Progenitor cell of endocrine pancreas (in vitro differentiated cells): ENCODE measurements at regions not wholly inside any gene's neighbourhood (a gene's known extent, or its start where the extent isn't known, plus 50 kb on each side); places are given as distances from the start of the nearest gene placed in this dataset.

ENCODE experiments used
- DNase-seq: peaks from one replicate; pipeline ENCODE4 v3.0.0; 2021; ENCODE audit warnings: low spot score; ENCODE audit not compliant: unreplicated experiment
- H3K27ac Mint-ChIP-seq: 2 replicates; pipeline ENCODE4 v1.8.0; 2021; ENCODE audit warnings: mild to moderate bottlenecking, moderate library complexity, mixed read lengths
- H3K27me3 Mint-ChIP-seq: 2 replicates; pipeline ENCODE4 v1.8.0; 2021; ENCODE audit warnings: mixed read lengths
- H3K36me3 Mint-ChIP-seq: 2 replicates; pipeline ENCODE4 v1.8.0; 2022; ENCODE audit warnings: mixed read lengths; ENCODE audit not compliant: insufficient read depth
- H3K4me1 Mint-ChIP-seq: 2 replicates; pipeline ENCODE4 v1.8.0; 2021; ENCODE audit warnings: low read depth, mixed read lengths
- H3K4me3 Mint-ChIP-seq: 2 replicates; pipeline ENCODE4 v1.8.0; 2021; ENCODE audit warnings: low read depth, mild to moderate bottlenecking, moderate library complexity, mixed read lengths
- H3K9me3 Mint-ChIP-seq: 2 replicates; pipeline ENCODE4 v1.8.0; 2021; ENCODE audit warnings: low read depth, mixed read lengths
- CTCF ChIP-seq: fragments of 200-600 bp; sonication (generic); IDR thresholded peaks from one replicate; pipeline ENCODE4 v1.5.0; 2021; ENCODE audit warnings: antibody characterized with exemption, mild to moderate bottlenecking; ENCODE audit not compliant: unreplicated experiment

GRCh38 chr9:38133595-38133994 lies 64.6 kb upstream of the SHB start:
- DNase-seq, result no peak
- Mint-ChIP-seq H3K4me1 (peaks cover 20% of the 10 kb centered on the region), H3K36me3 (no peaks in the 10 kb centered on the region), H3K9me3 (peaks cover 3% of the 10 kb centered on the region), H3K27ac (no peak overlapping the region), H3K27me3 (peaks cover 12% of the 10 kb centered on the region), H3K4me3 (no peak overlapping the region)
- peak; percentile 22 for TF ChIP-seq CTCF

DNA sequence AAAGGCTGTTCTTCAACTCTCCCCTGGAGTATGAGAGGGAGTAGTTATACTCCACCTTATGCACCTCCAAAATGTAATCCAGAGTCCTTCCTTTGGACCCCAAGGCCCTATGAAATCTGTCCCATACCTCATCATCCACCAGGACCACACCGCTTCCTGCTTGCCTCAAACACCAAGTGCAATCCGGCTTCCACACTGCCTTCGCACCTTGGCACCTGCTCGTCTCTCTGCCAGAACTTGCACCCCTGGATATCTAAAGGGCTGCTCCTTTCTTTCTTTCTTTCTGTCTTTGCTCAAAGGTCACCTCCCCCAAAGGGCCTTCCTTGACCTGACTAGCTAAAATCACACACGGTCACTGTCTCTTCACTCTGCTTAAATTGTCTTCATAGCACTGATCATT lies 63.9 kb upstream of the SHB start:
- Mint-ChIP-seq H3K4me1 (peaks cover 20% of the 10 kb centered on the region), H3K27me3 (peaks cover 11% of the 10 kb centered on the region), H3K9me3 (peaks cover 3% of the 10 kb centered on the region), H3K4me3 (no peak overlapping the region), H3K27ac (no peak overlapping the region), H3K36me3 (no peaks in the 10 kb centered on the region)
- no peak for TF ChIP-seq CTCF
- no peak for DNase-seq

- DNase-seq, result no peak
- TF ChIP-seq CTCF, result no peak
- H3K36me3 Mint-ChIP-seq, result no peaks in the 10 kb centered on the region
- no peak overlapping the region for H3K27ac Mint-ChIP-seq
- peaks cover 4% of the 10 kb centered on the region for H3K27me3 Mint-ChIP-seq
- H3K4me3 Mint-ChIP-seq, result no peak overlapping the region
- H3K4me1 Mint-ChIP-seq, result peaks cover 19% of the 10 kb centered on the region
- peaks cover 3% of the 10 kb centered on the region for H3K9me3 Mint-ChIP-seq
These were observed 62.7 kb upstream of the SHB start for GRCh38 chr9:38131729-38132128.

GRCh38 chr9:38130724-38131123 lies 61.7 kb upstream of the SHB start:
- no peak for TF ChIP-seq CTCF

GRCh38 chr9:38129366-38129765 lies 60.3 kb upstream of the SHB start:
- H3K36me3 Mint-ChIP-seq, result no peaks in the 10 kb centered on the region
- no peak overlapping the region for H3K4me3 Mint-ChIP-seq
- no peak overlapping the region for H3K27ac Mint-ChIP-seq
- H3K27me3 Mint-ChIP-seq, result peaks cover 14% of the 10 kb centered on the region
- TF ChIP-seq CTCF, result no peak
- peaks cover 17% of the 10 kb centered on the region for H3K4me1 Mint-ChIP-seq
- DNase-seq, result no peak
- H3K9me3 Mint-ChIP-seq, result no peaks in the 10 kb centered on the region

More at GRCh38 chr9:38130724-38131123, 61.7 kb upstream of the SHB start:
- no peak for DNase-seq
- Mint-ChIP-seq H3K4me3 (no peak overlapping the region), H3K4me1 (peaks cover 19% of the 10 kb centered on the region), H3K36me3 (no peaks in the 10 kb centered on the region), H3K9me3 (peaks cover 3% of the 10 kb centered on the region), H3K27me3 (peaks cover 11% of the 10 kb centered on the region), H3K27ac (no peak overlapping the region)
